Liver (tissue), 8 donors: ENCODE measurements at regions not wholly inside any gene's neighbourhood (a gene's known extent, or its start where the extent isn't known, plus 50 kb on each side); places are given as distances from the start of the nearest gene placed in this dataset.

Source experiments
- DNase-seq: peaks from one replicate; pipeline ENCODE4 v3.0.0-alpha.2; 2017; ENCODE audit warnings: low spot score
- H3K27ac ChIP-seq, 2 donors: one replicate each; pipeline ENCODE4 v1.7.0; 2013; ENCODE audit warnings: inconsistent platforms in 2 of 2, low read length in 2 of 2, control low read depth in 1 of 2, low read depth in 1 of 2, mild to moderate bottlenecking in 1 of 2
- H3K27me3 ChIP-seq, 4 donors: one replicate each; pipeline versions ENCODE4 v1.6.1 to v1.7.0; 2013; ENCODE audit warnings: low read length in 3 of 4, inconsistent platforms in 1 of 4, mild to moderate bottlenecking in 1 of 4, moderate library complexity in 1 of 4; ENCODE audit not compliant: control insufficient read depth in 4 of 4, insufficient read depth in 4 of 4
- H3K36me3 ChIP-seq, 4 donors: one replicate each; pipeline versions ENCODE4 v1.6.1 to v1.7.0; 2013; ENCODE audit warnings: low read length in 3 of 4, mild to moderate bottlenecking in 3 of 4, low read depth in 1 of 4, moderate library complexity in 1 of 4; ENCODE audit not compliant: control insufficient read depth in 4 of 4, insufficient read depth in 3 of 4
- H3K4me1 ChIP-seq, 4 donors: one replicate each; pipeline versions ENCODE4 v1.6.1 to v1.7.0; 2013; ENCODE audit warnings: low read length in 3 of 4, mild to moderate bottlenecking in 3 of 4, moderate library complexity in 1 of 4; ENCODE audit not compliant: control insufficient read depth in 4 of 4, insufficient read depth in 4 of 4
- H3K4me3 ChIP-seq, 3 donors: one replicate each; pipeline versions ENCODE4 v1.6.1 to v1.7.0; 2013; ENCODE audit warnings: low read length in 3 of 3, control low read depth in 1 of 3, low read depth in 1 of 3, mild to moderate bottlenecking in 1 of 3
- H3K9ac ChIP-seq, 2 donors: one replicate each; pipeline ENCODE4 v1.7.0; 2013; ENCODE audit warnings: low read length in 2 of 2, mild to moderate bottlenecking in 2 of 2, moderate library complexity in 2 of 2, control low read depth in 1 of 2, low read depth in 1 of 2
- H3K9me3 ChIP-seq, 4 donors: one replicate each; pipeline versions ENCODE4 v1.6.1 to v1.7.0; 2013; ENCODE audit warnings: low read length in 3 of 4; ENCODE audit not compliant: control insufficient read depth in 4 of 4
- CTCF ChIP-seq: fragments of 150-350 bp; IDR thresholded peaks from 2 replicates; pipeline ENCODE4 v1.5.1; 2017; ENCODE audit warnings: improper control_type of control experiment, low read depth, low read length; ENCODE audit not compliant: missing input control
- EGR1 ChIP-seq, 2 donors: IDR thresholded peaks; 2 replicates each; pipeline ENCODE4 v1.6.1; 2016 to 2018; ENCODE audit warnings: antibody characterized with exemption in 2 of 2, low read depth in 2 of 2
- FOXA1 ChIP-seq: IDR thresholded peaks from 2 replicates; pipeline ENCODE4 v1.6.1; 2016; ENCODE audit warnings: antibody characterized with exemption
- FOXA2 ChIP-seq: IDR thresholded peaks from 2 replicates; pipeline ENCODE4 v1.6.1; 2016; ENCODE audit warnings: antibody characterized with exemption
- GABPA ChIP-seq, 2 donors: IDR thresholded peaks in 1 of 2; conservative IDR thresholded peaks in 1 of 2; 2 replicates each; pipeline ENCODE4 v1.6.1; 2016; ENCODE audit warnings: antibody characterized with exemption in 2 of 2, mild to moderate bottlenecking in 1 of 2, moderate library complexity in 1 of 2
- HNF4A ChIP-seq, 2 donors: conservative IDR thresholded peaks; 2 replicates each; pipeline ENCODE4 v1.6.1; 2016; ENCODE audit warnings: antibody characterized with exemption in 2 of 2, mild to moderate bottlenecking in 2 of 2
- HNF4G ChIP-seq: IDR thresholded peaks from 2 replicates; pipeline ENCODE4 v1.6.1; 2016; ENCODE audit warnings: antibody characterized with exemption
- JUND ChIP-seq, 2 donors: IDR thresholded peaks; 2 replicates each; pipeline ENCODE4 v1.6.1; 2016; ENCODE audit warnings: antibody characterized with exemption in 2 of 2
- MAX ChIP-seq: IDR thresholded peaks from 2 replicates; pipeline ENCODE4 v1.6.1; 2016; ENCODE audit warnings: antibody characterized with exemption
- NR2F2 ChIP-seq: IDR thresholded peaks from 2 replicates; pipeline ENCODE4 v1.6.1; 2016; ENCODE audit warnings: antibody characterized with exemption
- RAD21 ChIP-seq, 2 donors: IDR thresholded peaks; 2 replicates each; pipeline ENCODE4 v1.6.1; 2016; ENCODE audit warnings: antibody characterized with exemption in 2 of 2, mild to moderate bottlenecking in 2 of 2
- REST ChIP-seq: IDR thresholded peaks from 2 replicates; pipeline ENCODE4 v1.6.1; 2016; ENCODE audit warnings: antibody characterized with exemption, mild to moderate bottlenecking
- RXRA ChIP-seq, 2 donors: IDR thresholded peaks; 2 replicates each; pipeline ENCODE4 v1.6.1; 2017 to 2018; ENCODE audit warnings: antibody characterized with exemption in 2 of 2, mild to moderate bottlenecking in 1 of 2
- SP1 ChIP-seq: IDR thresholded peaks from 2 replicates; pipeline ENCODE4 v1.6.1; 2018; ENCODE audit warnings: antibody characterized with exemption, mild to moderate bottlenecking
- TAF1 ChIP-seq: conservative IDR thresholded peaks from 2 replicates; pipeline ENCODE4 v1.6.1; 2016; ENCODE audit warnings: antibody characterized with exemption, mild to moderate bottlenecking
- YY1 ChIP-seq: IDR thresholded peaks from 2 replicates; pipeline ENCODE4 v1.6.1; 2016; ENCODE audit warnings: antibody characterized with exemption, mild to moderate bottlenecking
- ZBTB33 ChIP-seq: IDR thresholded peaks from 2 replicates; pipeline ENCODE4 v1.6.1; 2016; ENCODE audit warnings: antibody characterized with exemption
- WGBS: extraction: QIAGEN DNeasy Blood & Tissue Kit; methylation state at CpG from one replicate; pipeline ENCODE4 v1.1.7; 2013; 5-methylcytosine and 5-hydroxymethylcytosine counted together
- TF ChIP-seq, protein P1 (sequence below): IDR thresholded peaks from 2 replicates; pipeline ENCODE4 v1.6.1; 2016; ENCODE audit warnings: antibody characterized with exemption
- donor health status: healthy.
- donor health status: healthy.
- donor health status: healthy.
- donor health status: healthy.
- donor health status: healthy.

- Histone ChIP-seq H3K9ac (no peak overlapping the region), H3K27me3 (no peaks in the 10 kb centered on the region), H3K36me3 (no peaks in the 10 kb centered on the region), H3K4me3 (no peak overlapping the region), H3K4me1 (peaks cover 0 to 9% (median 7%) of the 10 kb centered on the region in 4 donors), H3K27ac (no peak overlapping the region), H3K9me3 (no peaks in the 10 kb centered on the region)
- WGBS: 87% methylated on average over 2 of the region's 2 CpGs
- DNase-seq: no peak
- TF ChIP-seq SP1: no peak
- TF ChIP-seq ZBTB33: no peak
- no peak for TF ChIP-seq FOXA1
- TF ChIP-seq RXRA (IDR thresholded peaks at IDR 0.05): no peak
- TF ChIP-seq NR2F2: no peak
- TF ChIP-seq EGR1 (IDR thresholded peaks at IDR 0.05; ENCODE audit: low read depth in 2 of 2): no peak
- no peak for TF ChIP-seq YY1
- TF ChIP-seq REST: no peak
- TF ChIP-seq CTCF: no peak
- TF ChIP-seq MAX: no peak
- no peak for TF ChIP-seq JUND (IDR thresholded peaks at IDR 0.05)
- no peak for TF ChIP-seq TAF1
- no peak for TF ChIP-seq HNF4G
- TF ChIP-seq, protein P1, sequence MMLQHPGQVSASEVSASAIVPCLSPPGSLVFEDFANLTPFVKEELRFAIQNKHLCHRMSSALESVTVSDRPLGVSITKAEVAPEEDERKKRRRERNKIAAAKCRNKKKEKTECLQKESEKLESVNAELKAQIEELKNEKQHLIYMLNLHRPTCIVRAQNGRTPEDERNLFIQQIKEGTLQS: no peak
- no peak for TF ChIP-seq RAD21 (IDR thresholded peaks at IDR 0.05)
- TF ChIP-seq FOXA2: no peak
- TF ChIP-seq HNF4A (conservative IDR thresholded peaks at IDR 0.05): no peak
- TF ChIP-seq GABPA (IDR thresholded peaks at IDR 0.05 in 1 of 2, conservative IDR thresholded peaks at IDR 0.05 in 1 of 2): no peak
Measured at GRCh38 chr10:57955076-57955475, 312.6 kb downstream of the IPMK start.
